Neural progenitor cell (in vitro differentiated cells): ENCODE measurements at regions not wholly inside any gene's neighbourhood (a gene's known extent, or its start where the extent isn't known, plus 50 kb on each side); places are given as distances from the start of the nearest gene placed in this dataset.

Source experiments
- CTCF ChIP-seq: fragments of 200-600 bp; sonication (generic); IDR thresholded peaks from 2 replicates; pipeline ENCODE4 v1.5.1; 2017; ENCODE audit warnings: antibody characterized with exemption, mild to moderate bottlenecking
- EZH2 ChIP-seq: fragments of 200-600 bp; sonication (generic); IDR thresholded peaks from 2 replicates; pipeline ENCODE4 v1.6.1; 2017; ENCODE audit warnings: antibody characterized with exemption, mild to moderate bottlenecking, moderate library complexity
- EZH2phosphoT487 ChIP-seq: fragments of 200-600 bp; sonication (generic); IDR thresholded peaks from 2 replicates; pipeline ENCODE4 v1.6.1; 2017; ENCODE audit warnings: antibody characterized with exemption

DNA sequence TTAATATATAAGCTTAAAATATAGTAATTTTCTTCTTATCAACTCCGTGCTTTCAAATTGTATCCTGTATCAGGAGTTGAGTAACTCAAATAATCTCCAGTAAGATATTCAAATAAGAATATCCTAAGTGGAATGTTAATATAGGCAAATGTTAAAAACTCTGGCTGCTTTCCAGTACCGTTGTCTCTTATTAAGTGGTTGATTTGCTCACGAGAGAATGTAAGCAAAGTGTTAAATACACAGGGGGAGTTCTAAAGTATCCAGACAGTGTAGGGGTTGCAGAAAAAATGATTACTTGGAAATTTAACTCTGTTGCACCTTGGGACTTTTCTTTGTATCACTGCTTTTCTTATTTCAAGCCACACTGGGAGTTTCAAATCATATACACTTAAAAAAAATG, 478.9 kb upstream of the TBL1XR1 start:
- no peak for TF ChIP-seq CTCF
- no peak for TF ChIP-seq EZH2
- no peak for TF ChIP-seq EZH2phosphoT487
